IMR-90 (cell line): ENCODE measurements at regions not wholly inside any gene's neighbourhood (a gene's known extent, or its start where the extent isn't known, plus 50 kb on each side); places are given as distances from the start of the nearest gene placed in this dataset.

Experiments
- MXI1 ChIP-seq: IDR thresholded peaks from 2 replicates; pipeline ENCODE4 v1.6.1; 2012; ENCODE audit warnings: low read depth, mild to moderate bottlenecking, low read length, moderate library complexity, borderline replicate concordance
- POLR2A ChIP-seq: IDR thresholded peaks from 2 replicates; pipeline ENCODE4 v1.6.1; 2012; ENCODE audit warnings: mild to moderate bottlenecking, low read depth, low read length
- TF ChIP-seq, protein P1 (sequence below): conservative IDR thresholded peaks from 2 replicates; pipeline ENCODE4 v1.5.1; 2012; ENCODE audit warnings: mild to moderate bottlenecking, low read depth, low read length, improper control_type of control experiment

DNA sequence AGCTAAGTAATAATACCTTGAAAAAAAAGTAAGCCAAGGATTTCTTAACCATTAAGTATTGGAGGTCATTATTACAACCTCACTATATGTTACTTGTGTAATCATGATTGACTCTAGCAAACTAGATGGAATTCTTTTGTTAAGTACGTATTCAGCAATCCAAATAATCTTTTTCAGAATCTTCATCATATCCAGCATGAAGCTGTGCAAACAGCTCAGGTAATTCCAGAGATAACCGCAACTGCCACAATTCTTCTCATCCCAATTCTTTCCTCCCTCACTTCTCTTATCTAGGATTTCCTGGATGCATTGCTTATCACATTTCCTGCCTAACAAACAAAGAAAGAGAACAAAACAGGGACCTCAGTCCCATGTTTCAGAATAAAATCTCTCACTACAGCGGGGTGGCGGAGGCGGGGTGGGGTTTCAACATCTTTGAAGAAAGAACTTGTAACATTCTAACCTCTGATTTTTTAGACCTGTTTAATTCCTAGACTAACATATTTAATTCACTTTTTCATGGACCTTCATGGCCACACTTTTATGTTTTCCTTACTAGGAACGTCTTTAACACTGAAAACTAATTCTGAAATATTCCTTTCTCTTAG lies 156.5 kb downstream of the POM121L12 start:
- TF ChIP-seq, protein P1, sequence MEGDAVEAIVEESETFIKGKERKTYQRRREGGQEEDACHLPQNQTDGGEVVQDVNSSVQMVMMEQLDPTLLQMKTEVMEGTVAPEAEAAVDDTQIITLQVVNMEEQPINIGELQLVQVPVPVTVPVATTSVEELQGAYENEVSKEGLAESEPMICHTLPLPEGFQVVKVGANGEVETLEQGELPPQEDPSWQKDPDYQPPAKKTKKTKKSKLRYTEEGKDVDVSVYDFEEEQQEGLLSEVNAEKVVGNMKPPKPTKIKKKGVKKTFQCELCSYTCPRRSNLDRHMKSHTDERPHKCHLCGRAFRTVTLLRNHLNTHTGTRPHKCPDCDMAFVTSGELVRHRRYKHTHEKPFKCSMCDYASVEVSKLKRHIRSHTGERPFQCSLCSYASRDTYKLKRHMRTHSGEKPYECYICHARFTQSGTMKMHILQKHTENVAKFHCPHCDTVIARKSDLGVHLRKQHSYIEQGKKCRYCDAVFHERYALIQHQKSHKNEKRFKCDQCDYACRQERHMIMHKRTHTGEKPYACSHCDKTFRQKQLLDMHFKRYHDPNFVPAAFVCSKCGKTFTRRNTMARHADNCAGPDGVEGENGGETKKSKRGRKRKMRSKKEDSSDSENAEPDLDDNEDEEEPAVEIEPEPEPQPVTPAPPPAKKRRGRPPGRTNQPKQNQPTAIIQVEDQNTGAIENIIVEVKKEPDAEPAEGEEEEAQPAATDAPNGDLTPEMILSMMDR = no peak
- no peak for TF ChIP-seq MXI1
- no peak for TF ChIP-seq POLR2A
